SK-N-SH treated with all-trans-retinoic acid at 6 μM for 48 hours (cell line): ENCODE measurements at regions not wholly inside any gene's neighbourhood (a gene's known extent, or its start where the extent isn't known, plus 50 kb on each side); places are given as distances from the start of the nearest gene placed in this dataset.

Experiments used
- ATAC-seq: fragments of 200-7000 bp; cut with Tn5 transposase; 3 replicates; pipeline ENCODE4 v1.9.1; 2020; ENCODE audit warnings: mild to moderate bottlenecking, moderate library complexity
- BACH2 ChIP-seq: fragments of 250-450 bp; sonication (Bioruptor Pico); IDR thresholded peaks from 2 replicates; pipeline ENCODE4 v1.9.0; 2021; ENCODE audit warnings: mild to moderate bottlenecking, borderline replicate concordance
- CSDC2 ChIP-seq: fragments of 250-450 bp; sonication (Bioruptor Pico); IDR thresholded peaks from 2 replicates; pipeline ENCODE4 v1.5.0; 2020; ENCODE audit warnings: mild to moderate bottlenecking, moderate library complexity
- ESRRG ChIP-seq: fragments of 250-450 bp; sonication (Bioruptor Pico); IDR thresholded peaks from 2 replicates; pipeline ENCODE4 v1.6.1; 2021; ENCODE audit warnings: mild to moderate bottlenecking
- GLIS3 ChIP-seq: fragments of 250-450 bp; sonication (Bioruptor Pico); IDR thresholded peaks from 2 replicates; pipeline ENCODE4 v1.5.0; 2020; ENCODE audit warnings: mild to moderate bottlenecking, moderate library complexity
- ISL1 ChIP-seq: fragments of 250-450 bp; sonication (Bioruptor Pico); IDR thresholded peaks from 2 replicates; pipeline ENCODE4 v2.1.2; 2022; ENCODE audit warnings: mild to moderate bottlenecking, moderate library complexity
- OSR1 ChIP-seq: fragments of 250-450 bp; sonication (Bioruptor Pico); IDR thresholded peaks from 2 replicates; pipeline ENCODE4 v1.8.0; 2022; ENCODE audit warnings: moderate library complexity, mild to moderate bottlenecking, inconsistent platforms
- PPARA ChIP-seq: fragments of 250-450 bp; sonication (Bioruptor Pico); IDR thresholded peaks from 2 replicates; pipeline ENCODE4 v1.5.0; 2020; ENCODE audit warnings: mild to moderate bottlenecking, borderline replicate concordance
- RARB ChIP-seq: fragments of 250-450 bp; sonication (Bioruptor Pico); IDR thresholded peaks from 2 replicates; pipeline ENCODE4 v1.8.0; 2021; ENCODE audit warnings: mild to moderate bottlenecking, moderate library complexity
- SNAI2 ChIP-seq: fragments of 250-450 bp; sonication (Bioruptor Pico); IDR thresholded peaks from 2 replicates; pipeline ENCODE4 v1.5.0; 2020; ENCODE audit warnings: mild to moderate bottlenecking, moderate library complexity
- TCF4 ChIP-seq: fragments of 250-450 bp; sonication (Bioruptor Pico); IDR thresholded peaks from 2 replicates; pipeline ENCODE4 v1.8.0; 2021; ENCODE audit warnings: mild to moderate bottlenecking, moderate library complexity, borderline replicate concordance
- TOX ChIP-seq: fragments of 250-450 bp; sonication (Bioruptor Pico); IDR thresholded peaks from 2 replicates; pipeline ENCODE4 v1.8.0; 2021; ENCODE audit warnings: mild to moderate bottlenecking, moderate library complexity, borderline replicate concordance
- ZC3H10 ChIP-seq: fragments of 250-450 bp; sonication (Bioruptor Pico); IDR thresholded peaks from 2 replicates; pipeline ENCODE4 v1.5.1; 2021; ENCODE audit warnings: mild to moderate bottlenecking, moderate library complexity
- ZFP3 ChIP-seq: fragments of 250-450 bp; sonication (Bioruptor Pico); IDR thresholded peaks from 2 replicates; pipeline ENCODE4 v1.5.0; 2020; ENCODE audit warnings: mild to moderate bottlenecking, moderate library complexity
- ZFP30 ChIP-seq: fragments of 450-650 bp; formaldehyde crosslinking; IDR thresholded peaks from 2 replicates; pipeline ENCODE4 v1.5.0; 2022; ENCODE audit warnings: mild to moderate bottlenecking, moderate library complexity
- ZNF565 ChIP-seq: fragments of 450-650 bp; formaldehyde crosslinking; conservative IDR thresholded peaks from 2 replicates; pipeline ENCODE4 v1.5.0; 2020; ENCODE audit warnings: low read depth, mild to moderate bottlenecking, moderate library complexity
- ZNF70 ChIP-seq: fragments of 450-650 bp; formaldehyde crosslinking; IDR thresholded peaks from 2 replicates; pipeline ENCODE4 v1.5.0; 2020; ENCODE audit warnings: mild to moderate bottlenecking, moderate library complexity
- ZNF8 ChIP-seq: fragments of 450-650 bp; formaldehyde crosslinking; IDR thresholded peaks from 2 replicates; pipeline ENCODE4 v1.5.0; 2020; ENCODE audit warnings: mild to moderate bottlenecking, moderate library complexity
- TF ChIP-seq, protein P1 (sequence below): fragments of 250-450 bp; sonication (Bioruptor Pico); IDR thresholded peaks from 2 replicates; pipeline ENCODE4 v1.8.0; 2021; ENCODE audit warnings: low read depth, mild to moderate bottlenecking, moderate library complexity, borderline replicate concordance
- TF ChIP-seq, protein P2 (sequence below): fragments of 250-450 bp; sonication (Bioruptor Pico); IDR thresholded peaks from 2 replicates; pipeline ENCODE4 v1.8.0; 2020; ENCODE audit warnings: mild to moderate bottlenecking, moderate library complexity, borderline replicate concordance
- TF ChIP-seq, protein P3 (sequence below): fragments of 250-450 bp; sonication (Bioruptor Pico); IDR thresholded peaks from 2 replicates; pipeline ENCODE4 v1.5.1; 2020; ENCODE audit warnings: low read depth, mild to moderate bottlenecking, moderate library complexity
- TF ChIP-seq, protein P4 (sequence below): fragments of 250-450 bp; sonication (Bioruptor Pico); IDR thresholded peaks from 2 replicates; pipeline ENCODE4 v1.5.1; 2021; ENCODE audit warnings: mild to moderate bottlenecking, moderate library complexity

DNA sequence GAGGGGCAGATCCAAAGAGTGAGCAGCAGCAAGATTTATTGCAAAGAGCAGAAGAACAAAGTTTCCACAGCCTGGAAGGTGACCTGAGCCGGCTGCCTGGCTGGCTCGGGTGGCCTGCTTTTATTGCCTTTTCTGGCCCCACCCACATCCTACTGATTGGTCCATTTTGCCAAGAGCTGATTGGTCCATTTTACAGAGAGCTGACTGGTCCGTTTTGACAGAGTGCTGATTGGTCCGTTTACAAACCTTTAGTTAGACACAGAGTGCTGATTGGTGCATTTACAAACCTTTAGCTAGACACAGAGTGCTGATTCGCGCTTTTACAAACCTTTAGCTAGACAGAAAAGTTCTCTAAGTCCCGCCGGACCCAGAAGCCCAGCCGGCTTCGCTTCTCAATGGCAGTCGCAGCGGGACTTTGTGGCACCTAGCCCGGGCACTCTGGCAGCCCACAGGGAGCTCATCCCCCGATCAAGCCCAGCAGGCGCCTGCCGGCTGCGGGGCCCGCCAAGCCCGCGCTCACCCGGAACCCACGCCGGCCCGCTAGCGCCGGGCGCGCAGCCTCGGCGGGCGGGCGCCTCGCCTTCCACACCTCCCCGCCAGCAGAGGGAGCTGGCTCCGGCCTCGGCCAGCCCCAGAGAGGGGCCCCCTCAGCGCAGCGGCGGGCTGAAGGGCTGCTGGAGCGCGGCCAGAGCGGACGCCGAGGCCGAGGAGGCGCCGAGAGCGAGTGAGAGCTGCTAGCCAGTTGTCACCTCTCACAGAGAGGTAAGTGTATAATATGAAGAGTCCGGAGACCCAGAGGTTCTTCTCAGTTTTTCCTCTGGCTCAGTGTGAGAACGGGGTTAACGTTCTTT is 339.2 kb downstream of the CHL1 start:
- TF ChIP-seq ZFP30 (CRISPR knock-in tag) (no peak), BACH2 (CRISPR knock-in tag) (no peak), ESRRG (CRISPR knock-in tag) (no peak), PPARA (no peak), RARB (CRISPR knock-in tag) (no peak), TOX (CRISPR knock-in tag) (no peak), ZNF70 (no peak), ZNF8 (no peak), SNAI2 (no peak), ZNF565 (no peak), ZFP3 (CRISPR knock-in tag) (no peak), OSR1 (CRISPR knock-in tag) (no peak), ISL1 (no peak)
- TF ChIP-seq, protein P1, sequence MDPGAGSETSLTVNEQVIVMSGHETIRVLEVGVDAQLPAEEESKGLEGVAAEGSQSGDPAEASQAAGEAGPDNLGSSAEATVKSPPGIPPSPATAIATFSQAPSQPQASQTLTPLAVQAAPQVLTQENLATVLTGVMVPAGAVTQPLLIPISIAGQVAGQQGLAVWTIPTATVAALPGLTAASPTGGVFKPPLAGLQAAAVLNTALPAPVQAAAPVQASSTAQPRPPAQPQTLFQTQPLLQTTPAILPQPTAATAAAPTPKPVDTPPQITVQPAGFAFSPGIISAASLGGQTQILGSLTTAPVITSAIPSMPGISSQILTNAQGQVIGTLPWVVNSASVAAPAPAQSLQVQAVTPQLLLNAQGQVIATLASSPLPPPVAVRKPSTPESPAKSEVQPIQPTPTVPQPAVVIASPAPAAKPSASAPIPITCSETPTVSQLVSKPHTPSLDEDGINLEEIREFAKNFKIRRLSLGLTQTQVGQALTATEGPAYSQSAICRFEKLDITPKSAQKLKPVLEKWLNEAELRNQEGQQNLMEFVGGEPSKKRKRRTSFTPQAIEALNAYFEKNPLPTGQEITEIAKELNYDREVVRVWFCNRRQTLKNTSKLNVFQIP (CRISPR knock-in tag), result no peak
- TF ChIP-seq, protein P2, sequence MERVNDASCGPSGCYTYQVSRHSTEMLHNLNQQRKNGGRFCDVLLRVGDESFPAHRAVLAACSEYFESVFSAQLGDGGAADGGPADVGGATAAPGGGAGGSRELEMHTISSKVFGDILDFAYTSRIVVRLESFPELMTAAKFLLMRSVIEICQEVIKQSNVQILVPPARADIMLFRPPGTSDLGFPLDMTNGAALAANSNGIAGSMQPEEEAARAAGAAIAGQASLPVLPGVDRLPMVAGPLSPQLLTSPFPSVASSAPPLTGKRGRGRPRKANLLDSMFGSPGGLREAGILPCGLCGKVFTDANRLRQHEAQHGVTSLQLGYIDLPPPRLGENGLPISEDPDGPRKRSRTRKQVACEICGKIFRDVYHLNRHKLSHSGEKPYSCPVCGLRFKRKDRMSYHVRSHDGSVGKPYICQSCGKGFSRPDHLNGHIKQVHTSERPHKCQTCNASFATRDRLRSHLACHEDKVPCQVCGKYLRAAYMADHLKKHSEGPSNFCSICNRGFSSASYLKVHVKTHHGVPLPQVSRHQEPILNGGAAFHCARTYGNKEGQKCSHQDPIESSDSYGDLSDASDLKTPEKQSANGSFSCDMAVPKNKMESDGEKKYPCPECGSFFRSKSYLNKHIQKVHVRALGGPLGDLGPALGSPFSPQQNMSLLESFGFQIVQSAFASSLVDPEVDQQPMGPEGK (CRISPR knock-in tag), result no peak
- ATAC-seq, result peak; percentile 77

DNA sequence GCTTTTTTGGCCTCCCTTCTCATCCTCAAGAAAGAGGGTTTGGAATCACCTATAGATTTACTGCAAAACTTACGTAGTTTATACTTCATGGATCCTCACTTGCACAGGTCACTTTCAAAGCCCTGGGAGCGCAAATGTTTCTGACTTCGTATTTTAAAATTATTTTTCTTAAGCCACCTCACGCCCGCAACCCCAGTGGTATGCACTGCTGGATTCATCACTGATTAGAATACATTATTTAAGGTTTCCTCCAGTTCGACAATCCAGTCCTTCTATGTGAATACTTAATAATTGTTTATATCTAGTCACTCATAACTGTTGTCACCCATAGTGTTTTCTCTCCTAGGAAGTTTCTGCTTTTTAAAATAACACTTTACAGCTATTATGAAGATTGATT is 339.9 kb downstream of the CHL1 start:
- TF ChIP-seq, protein P3, sequence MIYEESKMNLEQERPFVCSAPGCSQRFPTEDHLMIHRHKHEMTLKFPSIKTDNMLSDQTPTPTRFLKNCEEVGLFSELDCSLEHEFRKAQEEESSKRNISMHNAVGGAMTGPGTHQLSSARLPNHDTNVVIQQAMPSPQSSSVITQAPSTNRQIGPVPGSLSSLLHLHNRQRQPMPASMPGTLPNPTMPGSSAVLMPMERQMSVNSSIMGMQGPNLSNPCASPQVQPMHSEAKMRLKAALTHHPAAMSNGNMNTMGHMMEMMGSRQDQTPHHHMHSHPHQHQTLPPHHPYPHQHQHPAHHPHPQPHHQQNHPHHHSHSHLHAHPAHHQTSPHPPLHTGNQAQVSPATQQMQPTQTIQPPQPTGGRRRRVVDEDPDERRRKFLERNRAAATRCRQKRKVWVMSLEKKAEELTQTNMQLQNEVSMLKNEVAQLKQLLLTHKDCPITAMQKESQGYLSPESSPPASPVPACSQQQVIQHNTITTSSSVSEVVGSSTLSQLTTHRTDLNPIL (CRISPR knock-in tag), result no peak
- no peak for TF ChIP-seq CSDC2 (CRISPR knock-in tag)
- no peak for TF ChIP-seq GLIS3 (CRISPR knock-in tag)
- ATAC-seq, result no peak

DNA sequence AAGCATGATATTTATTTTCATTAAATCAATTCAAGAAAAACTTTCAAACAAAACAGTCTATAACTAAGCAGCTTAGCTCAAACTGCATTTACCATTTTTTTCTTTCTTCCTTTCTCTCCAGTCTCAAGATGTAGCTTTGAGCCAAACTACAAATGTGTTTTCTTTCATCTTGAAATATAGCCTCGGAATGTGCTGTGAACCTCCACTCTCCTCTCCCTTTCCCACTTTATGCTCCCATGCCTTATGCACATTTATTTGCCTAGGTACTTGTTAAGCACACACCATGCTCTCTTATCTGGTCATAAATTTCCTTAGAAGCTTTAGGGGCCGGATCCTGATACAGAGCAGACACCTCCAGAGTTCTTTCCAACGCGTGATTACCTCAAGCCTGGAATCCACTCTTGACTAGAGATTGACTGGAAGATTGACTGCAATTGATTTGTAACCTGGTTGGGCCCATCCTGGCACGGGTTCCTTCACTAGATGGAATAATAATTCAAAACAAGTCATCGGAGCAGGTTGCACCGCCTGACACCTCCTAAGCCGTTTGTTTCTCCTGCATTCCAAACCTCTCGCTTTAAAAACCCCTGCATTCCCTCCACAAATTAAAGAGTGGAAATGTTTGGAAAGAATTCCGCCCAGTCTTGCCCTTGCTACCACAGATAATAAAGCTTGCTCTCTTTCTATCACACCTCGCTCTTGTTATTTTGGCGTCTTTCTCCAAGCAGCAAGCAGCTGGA is 344.7 kb downstream of the CHL1 start:
- TF ChIP-seq OSR1 (CRISPR knock-in tag) (no peak), GLIS3 (CRISPR knock-in tag) (no peak), ZFP30 (CRISPR knock-in tag) (no peak), ZNF8 (no peak), BACH2 (CRISPR knock-in tag) (no peak), ESRRG (CRISPR knock-in tag) (no peak), ZC3H10 (CRISPR knock-in tag) (no peak), CSDC2 (CRISPR knock-in tag) (no peak), SNAI2 (no peak), ISL1 (no peak), TCF4 (CRISPR knock-in tag) (no peak), TOX (CRISPR knock-in tag) (no peak)
- TF ChIP-seq, protein P2 (CRISPR knock-in tag), result no peak
- TF ChIP-seq, protein P4, sequence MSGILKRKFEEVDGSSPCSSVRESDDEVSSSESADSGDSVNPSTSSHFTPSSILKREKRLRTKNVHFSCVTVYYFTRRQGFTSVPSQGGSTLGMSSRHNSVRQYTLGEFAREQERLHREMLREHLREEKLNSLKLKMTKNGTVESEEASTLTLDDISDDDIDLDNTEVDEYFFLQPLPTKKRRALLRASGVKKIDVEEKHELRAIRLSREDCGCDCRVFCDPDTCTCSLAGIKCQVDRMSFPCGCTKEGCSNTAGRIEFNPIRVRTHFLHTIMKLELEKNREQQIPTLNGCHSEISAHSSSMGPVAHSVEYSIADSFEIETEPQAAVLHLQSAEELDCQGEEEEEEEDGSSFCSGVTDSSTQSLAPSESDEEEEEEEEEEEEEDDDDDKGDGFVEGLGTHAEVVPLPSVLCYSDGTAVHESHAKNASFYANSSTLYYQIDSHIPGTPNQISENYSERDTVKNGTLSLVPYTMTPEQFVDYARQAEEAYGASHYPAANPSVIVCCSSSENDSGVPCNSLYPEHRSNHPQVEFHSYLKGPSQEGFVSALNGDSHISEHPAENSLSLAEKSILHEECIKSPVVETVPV, result no peak
- ATAC-seq, result no peak
